ENCODE measurements at regions not wholly inside any gene's neighbourhood (a gene's known extent, or its start where the extent isn't known, plus 50 kb on each side); places are given as distances from the start of the nearest gene placed in this dataset.

DNA sequence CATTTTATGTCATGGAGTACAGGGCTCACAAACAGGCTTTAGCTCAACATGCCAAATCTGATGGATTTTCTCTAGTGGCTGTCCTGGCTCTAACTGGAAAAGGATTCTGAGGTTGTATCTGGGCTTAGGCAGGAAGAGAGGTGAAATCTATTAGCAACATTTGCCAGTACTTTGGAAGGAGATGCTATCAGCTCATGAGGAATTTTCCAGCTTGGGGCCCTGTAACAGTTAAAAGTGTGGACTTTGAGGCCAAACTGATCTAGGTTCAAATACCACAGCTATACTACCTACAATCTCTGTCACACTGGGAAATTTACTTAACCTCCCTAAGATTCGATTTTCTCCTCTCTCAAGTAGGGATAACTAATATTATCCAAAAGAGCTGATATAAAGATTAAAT is 119.0 kb upstream of the HCCS start:
- TF ChIP-seq, protein P1, sequence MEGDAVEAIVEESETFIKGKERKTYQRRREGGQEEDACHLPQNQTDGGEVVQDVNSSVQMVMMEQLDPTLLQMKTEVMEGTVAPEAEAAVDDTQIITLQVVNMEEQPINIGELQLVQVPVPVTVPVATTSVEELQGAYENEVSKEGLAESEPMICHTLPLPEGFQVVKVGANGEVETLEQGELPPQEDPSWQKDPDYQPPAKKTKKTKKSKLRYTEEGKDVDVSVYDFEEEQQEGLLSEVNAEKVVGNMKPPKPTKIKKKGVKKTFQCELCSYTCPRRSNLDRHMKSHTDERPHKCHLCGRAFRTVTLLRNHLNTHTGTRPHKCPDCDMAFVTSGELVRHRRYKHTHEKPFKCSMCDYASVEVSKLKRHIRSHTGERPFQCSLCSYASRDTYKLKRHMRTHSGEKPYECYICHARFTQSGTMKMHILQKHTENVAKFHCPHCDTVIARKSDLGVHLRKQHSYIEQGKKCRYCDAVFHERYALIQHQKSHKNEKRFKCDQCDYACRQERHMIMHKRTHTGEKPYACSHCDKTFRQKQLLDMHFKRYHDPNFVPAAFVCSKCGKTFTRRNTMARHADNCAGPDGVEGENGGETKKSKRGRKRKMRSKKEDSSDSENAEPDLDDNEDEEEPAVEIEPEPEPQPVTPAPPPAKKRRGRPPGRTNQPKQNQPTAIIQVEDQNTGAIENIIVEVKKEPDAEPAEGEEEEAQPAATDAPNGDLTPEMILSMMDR (IDR thresholded peaks at IDR 0.05 in 8 of 11, conservative IDR thresholded peaks at IDR 0.05 in 3 of 11), result no peak
- TF ChIP-seq POLR2AphosphoS5 (IDR thresholded peaks at IDR 0.05), result no peak
- TF ChIP-seq POLR2A (IDR thresholded peaks at IDR 0.05), result no peak

Data from spleen (tissue), 7 donors.